DMS114 treated with DMSO at 0.1 percent for 48 hours (cell line): ENCODE measurements at regions not wholly inside any gene's neighbourhood (a gene's known extent, or its start where the extent isn't known, plus 50 kb on each side); places are given as distances from the start of the nearest gene placed in this dataset.

Experiments
- DNase-seq: peaks from one replicate; lab custom pipeline; 2025; ENCODE audit not compliant: unreplicated experiment; lab: John Stamatoyannopoulos, UW

DNA sequence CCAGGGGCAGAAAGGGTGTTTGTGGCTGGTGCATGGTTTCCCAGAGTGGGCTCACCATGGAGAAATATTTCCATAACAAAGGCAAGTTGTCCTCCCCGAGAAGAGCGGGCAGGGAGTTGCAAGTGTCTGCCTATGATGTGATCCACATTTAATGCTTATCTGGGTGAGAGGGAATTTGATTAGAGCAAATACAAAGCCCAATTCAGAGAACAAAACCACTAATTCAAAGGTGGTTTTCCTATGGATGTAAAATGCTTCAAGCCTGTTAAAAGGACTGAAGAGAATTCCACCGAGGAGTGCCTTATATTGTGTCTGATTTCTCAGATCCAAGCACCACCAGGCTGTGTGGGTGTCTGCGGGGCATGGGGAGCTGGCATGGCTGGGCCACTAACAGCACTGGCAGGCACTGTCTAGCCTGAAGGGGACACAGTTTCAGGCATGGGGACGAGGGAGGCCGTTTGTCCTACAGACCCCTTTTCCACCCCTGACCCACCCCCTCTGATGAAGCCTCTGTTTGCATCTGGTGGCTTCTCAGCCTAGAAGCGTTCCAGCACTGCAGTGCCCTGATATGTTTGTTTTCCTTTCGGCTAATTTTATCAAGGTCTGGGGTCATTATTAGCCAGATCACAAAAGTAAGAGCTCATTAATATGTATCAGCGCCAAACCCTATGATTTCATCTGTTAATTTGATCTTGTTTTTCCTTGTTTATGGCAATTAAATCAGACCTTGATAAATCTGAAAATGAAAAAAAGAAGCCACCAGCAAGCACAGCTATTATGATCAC lies 357.3 kb downstream of the HRH4 start:
- no peak for DNase-seq

DNA sequence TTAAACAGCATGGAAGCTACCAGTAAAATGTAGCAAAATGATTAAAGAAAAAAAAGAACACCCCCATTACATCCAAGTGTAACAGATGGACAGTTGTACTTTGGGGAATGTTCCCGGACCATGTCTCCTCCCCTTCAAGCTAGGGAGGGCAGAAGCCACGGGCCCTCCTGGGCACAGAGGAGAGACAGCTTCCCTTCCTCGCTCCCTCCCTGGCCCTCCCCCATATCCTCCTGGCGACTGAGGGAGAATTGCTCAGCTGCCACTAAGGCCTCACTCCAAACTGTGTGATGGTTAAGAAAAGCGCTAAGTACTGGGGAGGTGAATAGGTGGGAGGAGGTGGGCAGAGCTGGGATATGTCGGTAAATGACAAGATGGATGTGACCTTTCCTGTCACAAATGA lies 358.0 kb downstream of the HRH4 start:
- DNase-seq = no peak

DNA sequence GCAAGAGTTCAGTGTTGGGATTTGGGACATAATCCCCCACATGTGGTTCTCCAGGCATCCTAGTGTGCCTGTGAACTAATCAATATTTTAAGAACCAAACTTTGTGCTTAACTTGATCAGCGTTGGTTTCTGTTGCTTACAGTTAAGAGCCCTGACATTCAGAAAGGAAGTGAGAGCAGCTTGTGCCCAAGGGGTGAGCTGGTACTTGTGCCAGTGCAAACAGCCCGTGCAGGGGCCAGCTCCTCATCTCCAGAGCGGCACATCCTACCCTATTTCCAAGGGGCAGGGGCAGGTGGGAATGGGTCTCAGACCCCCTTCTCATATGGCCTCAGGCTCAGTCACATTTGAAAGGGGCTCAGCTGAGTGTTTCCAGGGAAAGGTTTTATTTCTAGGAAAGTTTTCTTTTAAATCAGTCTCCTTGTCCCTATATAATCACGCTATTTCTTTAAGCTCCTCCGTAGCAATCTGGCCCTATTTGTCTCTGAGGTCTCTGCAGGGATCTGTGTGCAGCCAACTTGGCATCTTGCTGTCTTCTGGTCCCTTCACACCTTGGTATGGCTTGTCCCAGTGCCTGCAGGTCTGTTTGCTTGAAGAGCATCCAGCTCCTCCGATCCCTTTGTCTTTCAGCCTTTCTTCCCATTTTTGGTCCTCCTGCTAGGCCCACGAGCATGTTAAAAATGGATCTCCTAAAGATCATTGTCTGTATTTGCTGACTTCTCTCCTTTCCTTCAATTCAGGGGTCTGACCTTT lies 358.9 kb downstream of the HRH4 start:
- no peak for DNase-seq

DNA sequence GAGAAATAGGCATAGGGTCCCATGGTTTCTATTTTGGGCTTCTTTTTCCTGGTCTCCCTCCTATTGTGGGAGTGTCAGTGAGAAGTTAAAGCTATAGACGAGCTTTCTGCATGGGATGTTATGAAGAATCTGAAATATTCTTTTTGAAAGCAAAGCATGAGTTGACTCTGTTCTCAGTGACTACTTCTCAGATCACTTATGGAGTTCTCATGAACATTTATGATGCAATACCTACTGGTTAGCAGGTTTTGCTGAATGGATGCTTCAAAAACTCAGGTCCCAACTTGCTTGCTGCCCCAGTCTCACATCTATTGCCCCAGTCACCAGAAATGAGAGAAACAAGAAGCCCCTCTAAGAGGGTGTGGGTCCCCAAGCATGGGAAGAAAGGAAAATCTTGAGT lies 365.0 kb downstream of the HRH4 start:
- DNase-seq = no peak

DNA sequence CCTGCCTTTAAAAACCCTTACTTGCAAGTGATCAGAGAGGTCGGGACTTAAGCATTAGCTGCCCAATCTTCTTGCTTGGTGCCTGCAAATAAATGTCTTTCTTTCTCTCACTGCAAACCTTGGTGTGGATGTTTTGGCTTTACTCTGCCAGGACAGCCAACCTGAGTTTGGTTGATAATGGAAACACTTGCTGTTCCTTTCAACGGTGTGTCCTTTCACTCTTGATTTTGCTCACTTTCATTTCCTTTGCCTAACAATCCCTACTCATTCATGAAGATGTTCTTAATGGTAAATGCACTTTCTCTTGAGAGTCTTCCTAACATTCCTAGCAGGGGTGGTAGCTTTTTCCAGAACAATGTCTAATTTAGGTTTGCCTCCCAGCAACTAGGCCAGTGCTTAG lies 366.2 kb downstream of the HRH4 start:
- no peak for DNase-seq

DNA sequence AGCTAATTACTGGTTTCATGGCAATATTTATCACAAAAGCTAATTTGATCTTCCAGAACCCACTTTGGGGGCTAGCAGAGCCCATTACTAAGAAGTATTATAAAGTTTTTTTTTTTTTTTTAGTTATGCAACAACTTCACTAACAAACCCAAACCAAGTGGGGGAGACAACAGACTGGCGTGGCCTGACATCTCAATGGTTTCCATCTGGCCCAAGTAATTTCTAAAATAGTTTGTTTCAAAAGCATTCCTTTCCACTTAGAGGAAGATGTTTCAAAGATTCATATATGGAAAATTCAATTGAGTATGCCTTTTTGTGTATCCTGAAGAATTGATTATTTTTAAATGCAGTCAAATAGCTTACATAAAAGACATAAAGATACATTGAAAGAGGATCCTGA lies 367.1 kb downstream of the HRH4 start:
- no peak for DNase-seq

DNA sequence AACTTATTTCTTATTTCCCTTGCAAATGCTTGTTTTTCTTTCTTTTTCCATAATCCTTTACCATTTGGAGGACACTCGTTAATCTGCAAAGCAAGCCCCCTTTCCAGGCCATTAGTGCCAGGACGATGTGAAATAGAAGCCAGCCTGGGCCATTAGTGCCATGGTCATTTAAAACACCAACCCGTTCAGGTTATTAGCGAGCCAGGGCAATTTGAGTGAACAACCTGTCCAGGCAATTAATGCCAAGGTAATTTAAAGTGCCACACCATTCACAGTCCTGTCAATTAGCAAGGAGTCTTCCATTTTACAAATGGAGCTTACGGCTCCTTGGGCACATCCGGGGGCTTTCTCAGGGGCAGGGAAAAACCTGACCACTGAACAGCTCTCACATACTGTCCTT lies 370.6 kb downstream of the HRH4 start:
- no peak for DNase-seq

DNA sequence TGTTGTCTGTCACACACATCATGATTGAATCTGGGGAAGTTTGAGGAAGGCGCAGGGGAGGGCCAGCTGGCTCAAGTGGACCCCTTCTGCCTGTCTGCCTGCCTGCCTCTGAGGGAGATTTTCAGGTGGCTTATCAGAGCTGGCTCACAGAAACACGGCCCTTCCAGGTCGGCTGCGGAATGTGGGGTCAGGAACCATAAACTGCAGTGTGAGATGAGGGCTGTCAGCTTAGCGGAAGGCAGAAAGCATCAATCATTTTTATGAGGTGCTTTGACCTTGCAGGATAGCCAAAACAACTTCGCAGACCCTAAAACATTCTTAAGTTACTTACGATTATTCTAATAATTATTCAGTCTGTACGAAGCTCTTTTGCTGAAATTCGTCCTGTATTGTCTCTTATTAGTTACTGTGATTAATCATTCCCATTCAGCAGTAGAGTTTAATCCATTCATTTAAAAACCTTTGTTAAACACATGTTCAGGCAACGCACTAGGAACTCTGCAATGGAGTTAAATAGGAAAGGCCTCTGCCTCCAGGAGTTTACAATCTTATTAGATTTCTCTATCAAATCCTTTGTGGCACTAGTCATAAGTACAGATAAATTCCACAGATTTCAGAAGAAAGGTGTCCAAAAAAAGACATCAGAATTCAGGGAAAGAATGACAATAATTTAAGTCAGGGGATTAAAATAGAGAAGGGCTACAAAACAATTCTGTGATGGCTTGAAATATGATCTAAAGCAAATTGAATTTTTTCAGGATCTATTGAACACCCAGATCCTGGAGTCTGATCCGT lies 371.6 kb downstream of the HRH4 start:
- no peak for DNase-seq

DNA sequence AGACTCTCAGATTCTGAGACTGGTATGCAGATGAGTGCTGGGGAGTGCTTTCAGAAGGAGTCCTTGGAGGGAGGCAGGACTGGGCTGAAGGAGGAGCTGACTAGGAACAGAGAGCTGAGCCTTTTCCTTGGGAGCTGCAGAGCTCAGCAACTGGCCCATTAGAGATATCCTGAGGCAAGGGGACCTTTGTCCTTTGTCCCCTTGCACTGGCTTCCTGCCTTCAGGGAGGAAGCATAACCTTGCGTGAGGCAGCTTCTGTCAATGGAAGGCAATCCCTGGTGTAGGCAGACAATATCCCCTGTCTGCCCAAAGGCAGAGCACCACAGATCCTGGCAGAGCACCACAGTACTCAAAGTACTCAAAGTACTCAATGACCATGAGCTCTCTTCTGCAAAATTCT lies 375.3 kb downstream of the HRH4 start:
- DNase-seq = no peak

DNA sequence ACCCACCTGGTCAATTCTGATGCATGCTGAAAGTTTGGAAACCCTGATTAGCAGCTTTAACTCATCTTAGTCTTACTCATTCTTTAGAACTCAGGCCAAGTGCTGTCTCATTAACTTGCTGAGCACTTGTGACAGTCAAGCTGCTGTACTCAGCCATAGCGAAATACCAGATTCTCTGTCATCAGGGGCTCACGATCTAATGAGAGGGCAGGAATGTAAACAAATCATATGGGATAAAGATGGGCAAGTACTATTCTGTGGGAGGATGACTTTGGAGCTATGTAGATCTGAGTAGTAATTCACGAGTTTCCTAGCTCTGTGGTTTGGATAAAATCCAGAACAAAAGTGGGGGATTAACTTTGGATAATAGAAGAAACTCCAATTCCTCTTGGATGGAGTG lies 376.6 kb downstream of the HRH4 start:
- DNase-seq = no peak

DNA sequence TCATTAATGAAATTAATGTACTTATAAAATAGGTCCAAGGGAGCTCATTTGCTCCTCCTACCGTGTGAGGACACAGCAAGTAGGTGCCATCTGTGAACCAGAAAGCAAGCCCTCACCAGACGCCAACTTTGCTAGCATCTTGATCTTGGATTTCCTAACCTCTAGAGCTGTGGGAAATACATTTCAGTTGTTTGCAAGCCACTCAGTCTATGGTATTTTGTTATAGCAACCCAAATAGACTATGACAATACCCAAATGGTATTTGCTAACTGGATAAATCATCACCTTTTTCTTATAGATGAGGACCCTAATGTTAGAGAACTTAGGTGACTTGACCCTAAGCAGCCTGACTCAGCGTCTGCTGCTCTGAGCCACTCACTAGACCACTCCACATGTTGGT lies 379.6 kb downstream of the HRH4 start:
- no peak for DNase-seq

DNA sequence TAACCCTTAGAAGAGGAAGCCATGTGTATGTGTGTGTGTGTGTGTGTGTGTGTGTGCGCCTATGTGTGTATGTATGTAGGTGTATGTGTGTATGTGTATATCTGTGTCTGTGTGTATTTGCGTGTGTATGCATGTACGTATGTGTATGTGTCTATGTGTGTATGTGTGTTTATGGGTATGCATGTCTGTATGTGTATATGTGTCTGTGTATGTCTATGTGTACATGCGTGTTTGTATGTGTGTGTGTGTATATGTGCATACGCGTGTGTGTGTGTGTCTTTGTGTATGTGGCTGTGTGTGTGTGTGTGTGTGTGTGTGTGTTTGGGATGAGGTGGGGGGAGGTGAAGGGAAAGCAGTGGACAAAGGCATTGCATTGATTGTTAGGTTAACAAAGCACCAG lies 380.2 kb downstream of the HRH4 start:
- no peak for DNase-seq

DNA sequence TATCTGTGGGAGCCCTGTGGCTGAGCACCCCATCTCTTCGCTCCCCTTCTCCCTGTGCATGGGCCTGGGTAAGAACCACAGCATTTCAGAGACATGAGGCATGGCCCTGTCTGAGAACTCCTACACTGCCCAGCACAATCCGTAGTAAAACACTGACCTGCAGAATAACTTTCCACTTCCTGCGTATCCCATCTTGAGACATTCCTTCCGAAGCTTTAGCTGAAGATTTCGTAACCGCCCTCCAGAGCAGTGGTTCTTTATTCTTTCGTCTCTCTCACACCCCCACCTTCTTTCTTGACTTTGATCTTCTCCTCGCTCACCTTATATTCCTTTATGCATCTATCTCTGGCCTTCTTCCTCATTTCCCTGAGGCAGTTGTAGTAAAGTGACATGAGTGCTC lies 381.1 kb downstream of the HRH4 start:
- DNase-seq = no peak

DNA sequence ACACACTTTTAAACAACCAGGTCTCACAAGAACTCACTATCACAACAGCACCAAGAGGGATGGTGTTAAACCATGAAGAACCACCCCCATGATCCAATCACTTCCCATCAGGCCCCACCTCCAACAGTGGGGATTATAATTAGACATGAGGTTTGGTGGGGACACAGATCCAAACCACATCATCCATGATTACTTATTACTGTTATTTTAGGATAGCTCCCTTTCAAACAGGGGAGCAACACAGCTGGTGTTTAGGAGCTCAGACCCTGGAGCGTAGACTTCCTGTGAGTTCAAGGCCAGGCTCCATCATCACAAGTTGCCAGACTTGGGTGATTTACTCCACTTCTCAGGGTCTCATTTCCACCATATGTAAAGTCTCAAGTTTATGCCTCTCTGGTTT lies 382.7 kb downstream of the HRH4 start:
- DNase-seq = no peak

DNA sequence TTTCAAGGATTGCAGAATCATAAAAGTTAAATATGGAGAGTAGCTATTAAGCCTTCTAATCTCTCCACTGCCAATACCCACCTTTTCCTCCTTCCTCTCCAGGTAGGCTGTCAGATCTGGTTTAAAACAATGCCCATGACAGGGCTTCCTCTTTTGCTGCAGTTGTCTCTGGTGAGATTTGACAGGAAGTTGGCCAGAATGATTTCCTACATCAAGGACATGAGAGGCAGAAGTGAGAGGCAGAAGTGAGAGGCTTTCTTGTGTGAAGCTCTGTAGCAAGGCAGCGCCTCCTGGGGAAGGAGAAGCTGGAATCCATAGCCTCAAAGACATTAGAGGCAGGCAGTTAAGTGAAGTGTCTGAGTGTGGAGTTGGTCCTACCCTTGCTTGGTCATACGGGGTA lies 385.7 kb downstream of the HRH4 start:
- DNase-seq = no peak

DNA sequence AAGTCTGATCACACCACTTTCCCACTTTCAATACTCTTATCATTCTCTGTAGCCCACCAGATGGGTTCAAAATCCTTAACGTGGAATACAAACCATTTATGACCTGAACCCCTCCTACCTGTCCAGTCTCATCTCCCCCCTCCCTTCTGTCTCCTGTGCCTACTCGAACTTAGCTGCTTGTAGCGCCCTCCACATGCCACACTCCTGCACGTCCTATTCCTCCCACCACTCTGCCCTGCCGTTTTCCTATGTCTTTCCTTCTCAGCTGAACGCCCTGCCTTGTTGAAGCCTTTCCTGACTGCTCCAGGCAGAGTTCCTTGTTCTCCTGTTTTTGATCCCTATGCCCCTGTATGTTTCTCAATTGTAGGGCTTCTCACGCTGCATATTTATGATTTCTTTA lies 390.1 kb downstream of the HRH4 start:
- DNase-seq = no peak

DNA sequence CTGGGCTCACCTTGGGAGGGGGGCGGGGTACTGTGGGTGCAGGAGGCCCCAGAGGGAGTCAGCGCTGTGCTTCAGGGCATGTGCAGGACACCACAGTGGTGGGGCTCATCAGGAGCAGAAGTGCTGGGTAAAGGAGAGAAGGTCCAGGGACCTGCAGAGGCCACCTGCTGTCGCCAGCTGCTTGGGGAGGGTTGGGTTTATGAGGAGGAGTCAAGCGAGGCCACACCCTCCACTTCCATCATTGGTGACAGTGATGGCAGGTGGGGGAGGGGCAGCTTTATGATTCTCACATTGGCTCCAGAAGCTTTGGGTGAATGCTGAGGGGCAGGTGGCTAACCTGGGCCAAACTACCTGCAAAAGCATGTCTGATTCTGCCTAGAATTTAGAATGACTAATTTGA lies 392.6 kb downstream of the HRH4 start:
- no peak for DNase-seq

DNA sequence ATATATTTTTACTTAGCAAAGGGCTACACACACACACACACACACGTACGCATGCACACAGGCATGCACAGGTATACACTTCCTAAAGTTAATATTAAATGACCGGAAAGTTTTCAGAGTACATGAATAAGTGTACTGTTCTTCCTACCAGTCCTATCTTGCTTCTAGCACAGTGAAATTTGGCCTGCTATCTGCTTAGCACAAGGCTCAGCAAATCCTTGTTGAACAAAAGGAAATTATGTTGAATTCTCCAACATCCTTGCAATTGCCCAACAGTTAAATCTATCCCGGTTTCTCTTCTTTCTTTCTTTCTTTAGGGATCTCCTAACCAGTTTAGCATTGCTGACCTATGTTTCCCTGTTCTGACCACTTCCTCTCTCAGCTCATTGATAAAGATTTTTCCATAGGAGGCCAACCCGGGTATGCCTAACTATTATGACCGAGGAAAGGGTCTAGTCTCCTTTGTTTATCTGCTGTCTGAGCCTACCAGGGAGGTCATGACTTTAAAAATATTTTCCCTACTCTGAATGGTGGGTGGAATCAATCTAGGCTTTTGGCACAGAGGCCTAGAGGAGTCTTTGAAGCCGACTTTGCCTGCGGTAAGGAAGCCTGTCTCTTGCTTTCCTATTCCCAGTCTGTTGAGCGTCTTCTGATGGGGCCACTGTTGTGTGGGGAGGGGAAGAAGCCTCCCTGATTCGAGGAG lies 400.7 kb downstream of the HRH4 start:
- DNase-seq = no peak

DNA sequence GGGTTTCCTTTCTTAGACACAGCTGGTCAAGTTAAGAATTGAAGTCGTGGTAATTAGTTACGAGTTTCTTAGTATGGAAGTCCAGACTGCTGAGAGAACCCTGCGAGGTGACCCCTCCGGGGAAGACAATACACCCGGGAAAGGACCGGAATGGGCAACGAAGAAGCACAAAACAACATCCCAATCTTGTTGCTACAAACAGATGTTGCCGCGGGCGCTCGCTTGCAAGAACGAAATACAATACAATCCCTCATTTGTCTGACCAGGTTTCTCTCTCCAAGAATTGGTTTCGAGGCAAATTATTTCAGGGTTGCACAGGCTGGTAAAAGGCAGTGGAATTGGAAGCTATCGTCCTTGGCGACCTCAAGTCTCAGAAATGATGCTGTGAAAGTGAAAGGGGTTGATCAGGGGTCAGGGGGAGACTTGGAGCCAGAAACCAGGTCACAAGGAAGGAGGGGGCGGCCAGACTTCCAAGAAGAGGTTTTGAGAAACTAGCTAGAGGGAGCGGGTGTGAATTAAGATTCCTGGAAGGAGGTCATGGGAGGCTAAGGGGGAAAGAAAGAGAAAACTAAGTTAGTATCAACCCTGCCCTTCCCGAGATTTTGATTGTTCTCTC lies 401.9 kb downstream of the HRH4 start:
- DNase-seq = no peak

DNA sequence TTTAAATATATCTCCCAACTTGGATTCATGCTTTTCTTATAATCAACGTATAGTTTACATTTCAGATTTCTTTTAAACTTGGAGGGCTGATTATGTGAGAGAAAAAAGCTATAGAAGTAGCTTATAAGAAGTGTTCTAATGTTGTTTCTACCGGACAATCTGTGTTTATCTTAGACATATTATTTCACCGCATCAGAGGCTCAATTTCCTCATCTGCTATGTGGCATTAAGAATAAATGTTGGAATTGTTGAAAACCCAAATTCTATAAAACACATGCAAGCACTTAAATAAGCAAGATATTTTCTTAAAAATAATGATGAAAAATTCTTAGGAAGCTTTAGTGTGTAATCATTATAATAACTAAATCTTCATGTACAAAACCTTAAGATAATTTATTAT lies 407.9 kb downstream of the HRH4 start:
- DNase-seq = no peak

DNA sequence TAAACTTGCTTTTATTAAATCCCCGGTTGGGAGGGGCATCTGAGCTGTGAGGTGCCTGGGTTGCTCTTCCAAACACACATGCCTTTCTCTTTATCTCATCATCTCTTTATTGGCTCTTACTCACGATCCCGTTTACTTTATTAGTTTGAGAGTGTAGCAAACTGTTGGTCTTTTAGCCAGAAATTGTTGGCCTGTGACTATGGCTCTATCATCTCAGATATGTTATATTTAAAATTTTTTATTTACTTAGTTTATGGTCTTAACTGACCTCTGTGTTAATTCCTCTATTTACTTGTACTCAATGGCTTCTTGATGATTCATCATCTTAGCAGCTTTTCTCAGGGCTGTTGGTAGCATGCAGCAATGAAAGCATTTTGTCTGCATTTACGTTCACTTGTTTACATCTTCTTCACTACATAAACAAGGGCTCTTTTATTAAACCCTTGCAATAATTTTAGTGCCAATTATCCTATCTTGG lies 408.4 kb downstream of the HRH4 start:
- DNase-seq = no peak
